Cerebellar nuclear complex (tissue), 1 donor: ENCODE measurements at regions not wholly inside any gene's neighbourhood (a gene's known extent, or its start where the extent isn't known, plus 50 kb on each side); places are given as distances from the start of the nearest gene placed in this dataset.
"Not testable (repeated sequence)": the region's sequence is repeated elsewhere in the genome, so short reads cannot be mapped to it uniquely, and the experiment has no call there.

ENCODE experiments used
- DNase-seq, 2 experiments: peaks; one replicate each; lab custom pipeline; 2025; lab: John Stamatoyannopoulos, UW

- no peak for DNase-seq
These were observed 408.3 kb upstream of the RGMB start for GRCh38 chr5:98365126-98365525.

GRCh38 chr5:98368141-98368540 lies 405.3 kb upstream of the RGMB start:
- DNase-seq, result no peak

- DNase-seq, result no peak
These were observed 401.1 kb upstream of the RGMB start for GRCh38 chr5:98372351-98372750.

GRCh38 chr5:98391921-98392625 lies 381.4 kb upstream of the RGMB start:
- DNase-seq, result no peak

- not testable (repeated sequence) for DNase-seq
These were observed 380.3 kb upstream of the RGMB start for GRCh38 chr5:98393205-98393604.

GRCh38 chr5:98397081-98397480 lies 376.4 kb upstream of the RGMB start:
- no peak for DNase-seq

GRCh38 chr5:98398465-98398864 lies 375.0 kb upstream of the RGMB start:
- no peak for DNase-seq

- DNase-seq, result no peak
These were observed 371.8 kb upstream of the RGMB start for GRCh38 chr5:98401656-98402055.

GRCh38 chr5:98402130-98402529 lies 371.3 kb upstream of the RGMB start:
- no peak for DNase-seq

- DNase-seq, result no peak
These were observed 370.3 kb upstream of the RGMB start for GRCh38 chr5:98403131-98403530.

GRCh38 chr5:98414938-98415337 lies 358.5 kb upstream of the RGMB start:
- DNase-seq, result no peak

GRCh38 chr5:98415663-98416062 lies 357.8 kb upstream of the RGMB start:
- no peak for DNase-seq

GRCh38 chr5:98416541-98416940 lies 356.9 kb upstream of the RGMB start:
- no peak for DNase-seq

- DNase-seq, result no peak
These were observed 353.6 kb upstream of the RGMB start for GRCh38 chr5:98419825-98420224.

- no peak for DNase-seq
These were observed 348.6 kb upstream of the RGMB start for GRCh38 chr5:98424681-98425450.

- DNase-seq, result no peak
These were observed 347.8 kb upstream of the RGMB start for GRCh38 chr5:98425640-98426039.

- no peak for DNase-seq
These were observed 344.7 kb upstream of the RGMB start for GRCh38 chr5:98428806-98429205.

- no peak for DNase-seq
These were observed 341.1 kb upstream of the RGMB start for GRCh38 chr5:98432378-98432777.

GRCh38 chr5:98433022-98433421 lies 340.4 kb upstream of the RGMB start:
- DNase-seq, result no peak

GRCh38 chr5:98433673-98434072 lies 339.8 kb upstream of the RGMB start:
- DNase-seq, result no peak

- DNase-seq, result no peak
These were observed 336.8 kb upstream of the RGMB start for GRCh38 chr5:98436667-98437066.

- DNase-seq, result no peak
These were observed 331.0 kb upstream of the RGMB start for GRCh38 chr5:98442448-98442847.

GRCh38 chr5:98443881-98444280 lies 329.6 kb upstream of the RGMB start:
- DNase-seq, result no peak

- DNase-seq, result no peak
These were observed 320.2 kb upstream of the RGMB start for GRCh38 chr5:98453296-98453695.
